ENCODE measurements at regions not wholly inside any gene's neighbourhood (a gene's known extent, or its start where the extent isn't known, plus 50 kb on each side); places are given as distances from the start of the nearest gene placed in this dataset.

- no peak for DNase-seq (ENCODE audit: low read depth)
- no peak overlapping the region for H3K4me3 ChIP-seq (ENCODE audit: control insufficient read depth, low read depth, low read length)
- no peak for TF ChIP-seq CTCF (conservative IDR thresholded peaks at IDR 0.05; ENCODE audit: control insufficient read depth, insufficient read depth, low read depth, low read length)
Measured at GRCh38 chr1:60994369-60994768, 88.0 kb upstream of the NFIA start.

- no peak overlapping the region for H3K4me3 ChIP-seq (ENCODE audit: control insufficient read depth, low read depth, low read length)
- TF ChIP-seq CTCF (conservative IDR thresholded peaks at IDR 0.05; ENCODE audit: control insufficient read depth, insufficient read depth, low read depth, low read length) = no peak
- no peak for DNase-seq (ENCODE audit: low read depth)
Measured at GRCh38 chr1:60992165-60992564, 90.2 kb upstream of the NFIA start.

- no peak for TF ChIP-seq CTCF (conservative IDR thresholded peaks at IDR 0.05; ENCODE audit: control insufficient read depth, insufficient read depth, low read depth, low read length)
- H3K4me3 ChIP-seq (ENCODE audit: control insufficient read depth, low read depth, low read length) = no peak overlapping the region
- DNase-seq (ENCODE audit: low read depth) = no peak
Measured at GRCh38 chr1:60990714-60991090, 91.7 kb upstream of the NFIA start.

DNA sequence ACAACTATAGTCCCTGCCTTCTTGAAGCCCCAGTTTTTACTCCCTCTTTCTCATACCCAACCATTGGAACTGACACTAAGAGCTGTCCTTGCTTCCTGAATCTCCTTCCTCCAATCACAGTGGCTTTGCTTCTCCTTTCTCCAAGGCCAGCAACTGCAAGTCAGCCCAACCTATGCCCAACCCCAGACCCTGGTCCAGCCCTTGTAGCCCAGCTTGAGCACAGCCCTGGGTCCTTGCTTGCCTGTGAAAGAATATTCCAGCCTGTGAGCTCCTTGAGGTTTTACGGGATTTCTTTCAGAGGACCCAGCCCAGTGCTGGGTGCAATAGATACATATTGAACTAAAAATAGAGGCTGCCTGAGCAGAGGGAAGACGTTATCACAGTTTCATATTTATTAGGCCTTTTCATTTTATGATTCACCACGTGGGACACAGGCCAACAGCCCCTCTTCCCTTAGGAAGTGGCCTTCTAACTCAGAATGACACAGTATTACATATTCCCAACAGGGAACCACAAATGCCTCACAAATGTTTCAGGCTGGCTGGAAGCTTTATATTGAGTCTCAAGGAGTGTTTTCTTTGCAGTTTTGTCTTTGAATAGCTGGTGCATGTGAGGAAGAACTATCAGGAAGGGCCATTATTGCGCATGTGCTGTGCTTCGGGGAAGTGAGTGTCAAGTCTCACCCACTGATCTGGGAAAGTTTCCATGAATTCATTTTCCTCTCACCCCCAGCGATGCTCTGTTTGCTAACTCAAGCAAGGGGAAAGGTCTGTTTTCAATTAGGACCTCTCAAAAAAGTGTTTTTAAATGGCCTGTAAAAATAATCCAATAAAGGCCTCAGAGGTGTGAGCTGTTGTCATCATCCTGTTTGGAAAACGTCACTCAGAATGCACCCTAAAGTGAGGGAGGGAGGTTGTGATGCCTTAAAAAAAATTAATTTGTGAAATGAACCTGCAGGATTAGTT is 92.3 kb upstream of the NFIA start:
- no peak overlapping the region for H3K4me3 ChIP-seq (ENCODE audit: control insufficient read depth, low read depth, low read length)
- no peak for TF ChIP-seq CTCF (conservative IDR thresholded peaks at IDR 0.05; ENCODE audit: control insufficient read depth, insufficient read depth, low read depth, low read length)
- peak; percentile 96 for DNase-seq (ENCODE audit: low read depth)

DNA sequence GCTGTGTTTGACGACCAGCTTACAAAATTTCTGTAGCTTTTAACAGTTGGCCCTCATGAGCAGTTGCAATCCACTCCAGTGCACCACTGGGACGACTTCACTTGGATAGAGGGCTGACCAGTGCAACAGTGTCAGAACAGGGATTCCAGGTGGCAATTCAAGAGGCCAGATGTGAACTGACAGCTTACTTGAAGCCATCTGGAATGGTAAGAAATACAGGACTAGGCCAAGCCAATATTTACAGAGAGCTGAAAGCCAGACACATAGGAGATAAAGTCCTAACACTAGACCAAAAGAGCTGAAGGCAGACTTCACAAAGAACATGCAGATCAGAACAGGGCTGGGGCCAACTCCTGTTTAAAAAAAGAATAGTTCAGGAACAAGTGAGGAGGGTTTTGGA is 93.5 kb upstream of the NFIA start:
- DNase-seq (ENCODE audit: low read depth) = peak; percentile 42
- no peak overlapping the region for H3K4me3 ChIP-seq (ENCODE audit: control insufficient read depth, low read depth, low read length)
- TF ChIP-seq CTCF (conservative IDR thresholded peaks at IDR 0.05; ENCODE audit: control insufficient read depth, insufficient read depth, low read depth, low read length) = no peak

GRCh38 chr1:60987904-60988303 is 94.5 kb upstream of the NFIA start:
- no peak for DNase-seq (ENCODE audit: low read depth)
- no peak for TF ChIP-seq CTCF (conservative IDR thresholded peaks at IDR 0.05; ENCODE audit: control insufficient read depth, insufficient read depth, low read depth, low read length)
- no peak overlapping the region for H3K4me3 ChIP-seq (ENCODE audit: control insufficient read depth, low read depth, low read length)

Data from fibroblast of mammary gland (primary cell).